Uterus (tissue), 2 donors: ENCODE measurements at regions not wholly inside any gene's neighbourhood (a gene's known extent, or its start where the extent isn't known, plus 50 kb on each side); places are given as distances from the start of the nearest gene placed in this dataset.

Source experiments
- POLR2A ChIP-seq, 2 donors: fragments of 450-650 bp; IDR thresholded peaks; one replicate each; pipeline ENCODE4 v1.6.1; 2016; ENCODE audit warnings: antibody characterized with exemption in 2 of 2, mild to moderate bottlenecking in 1 of 2, moderate library complexity in 1 of 2
- TF ChIP-seq, protein P1 (sequence below), 4 experiments: fragments of 200-600 bp in 2 of 4; fragments of 450-650 bp in 2 of 4; sonication (generic) in 2 of 4; IDR thresholded peaks; one replicate each; pipeline ENCODE4 v1.5.1; 2016 to 2019; ENCODE audit warnings: antibody characterized with exemption in 4 of 4, mild to moderate bottlenecking in 2 of 4, moderate library complexity in 1 of 4

DNA sequence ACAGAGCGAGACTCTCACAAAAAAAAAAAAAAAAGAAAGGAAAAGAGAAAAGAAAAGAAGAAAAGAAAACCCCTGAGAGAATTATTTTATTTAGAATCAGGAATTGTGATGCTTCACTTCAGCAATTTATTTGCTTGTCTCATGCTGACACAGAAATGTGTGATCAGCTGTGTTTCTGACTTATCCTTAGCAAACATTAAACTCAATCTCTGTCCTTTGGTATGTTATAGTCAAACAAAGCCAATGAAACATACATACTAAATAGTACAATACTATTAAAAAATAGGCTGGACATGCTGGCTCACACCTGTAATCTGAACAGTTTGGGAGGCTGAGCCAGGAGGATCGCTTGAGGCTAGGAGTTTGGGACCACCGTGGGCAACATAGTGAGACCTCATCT lies 733.0 kb upstream of the FZD8 start:
- TF ChIP-seq, protein P1, sequence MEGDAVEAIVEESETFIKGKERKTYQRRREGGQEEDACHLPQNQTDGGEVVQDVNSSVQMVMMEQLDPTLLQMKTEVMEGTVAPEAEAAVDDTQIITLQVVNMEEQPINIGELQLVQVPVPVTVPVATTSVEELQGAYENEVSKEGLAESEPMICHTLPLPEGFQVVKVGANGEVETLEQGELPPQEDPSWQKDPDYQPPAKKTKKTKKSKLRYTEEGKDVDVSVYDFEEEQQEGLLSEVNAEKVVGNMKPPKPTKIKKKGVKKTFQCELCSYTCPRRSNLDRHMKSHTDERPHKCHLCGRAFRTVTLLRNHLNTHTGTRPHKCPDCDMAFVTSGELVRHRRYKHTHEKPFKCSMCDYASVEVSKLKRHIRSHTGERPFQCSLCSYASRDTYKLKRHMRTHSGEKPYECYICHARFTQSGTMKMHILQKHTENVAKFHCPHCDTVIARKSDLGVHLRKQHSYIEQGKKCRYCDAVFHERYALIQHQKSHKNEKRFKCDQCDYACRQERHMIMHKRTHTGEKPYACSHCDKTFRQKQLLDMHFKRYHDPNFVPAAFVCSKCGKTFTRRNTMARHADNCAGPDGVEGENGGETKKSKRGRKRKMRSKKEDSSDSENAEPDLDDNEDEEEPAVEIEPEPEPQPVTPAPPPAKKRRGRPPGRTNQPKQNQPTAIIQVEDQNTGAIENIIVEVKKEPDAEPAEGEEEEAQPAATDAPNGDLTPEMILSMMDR (IDR thresholded peaks at IDR 0.05): no peak
- TF ChIP-seq POLR2A (IDR thresholded peaks at IDR 0.05): no peak
